ENCODE measurements at regions not wholly inside any gene's neighbourhood (a gene's known extent, or its start where the extent isn't known, plus 50 kb on each side); places are given as distances from the start of the nearest gene placed in this dataset.

DNA sequence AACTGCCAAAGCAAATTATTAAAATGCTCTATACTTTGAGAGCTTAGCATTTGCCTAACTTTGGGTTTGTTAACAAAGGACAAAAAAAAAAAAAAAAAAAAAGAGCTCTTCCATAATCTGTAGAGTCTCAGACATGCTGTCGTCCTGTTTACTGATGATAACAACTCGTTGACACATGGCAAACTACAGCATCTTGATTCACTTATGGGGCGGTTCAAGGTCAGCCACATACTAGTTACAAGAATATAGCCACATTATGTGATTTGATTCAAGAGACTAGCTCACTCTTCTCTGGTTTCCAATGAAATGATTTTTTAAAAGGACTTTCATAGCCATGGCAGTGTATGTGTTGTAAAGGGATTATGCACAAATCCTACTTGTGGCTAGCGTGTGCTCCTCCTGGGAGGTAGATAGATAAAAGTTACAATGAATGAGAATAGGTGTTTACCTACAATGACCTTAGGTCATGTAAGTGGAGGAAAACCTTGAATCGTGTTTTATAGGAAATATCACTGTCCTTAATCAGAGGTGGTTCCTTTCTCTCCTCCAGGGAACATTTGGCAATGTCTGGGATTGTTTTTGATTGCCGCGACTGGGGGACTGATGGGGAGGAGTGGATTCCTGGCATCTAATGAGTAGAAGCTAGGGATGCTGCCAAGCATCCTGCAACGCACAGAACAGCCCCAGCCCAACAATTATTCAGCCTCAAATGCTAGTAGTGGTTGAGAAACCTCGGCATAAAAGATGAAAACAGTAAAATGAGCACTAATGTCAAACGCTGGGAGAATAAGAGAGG is 969.2 kb upstream of the SLC35B3 start:
- WGBS, 2 experiments (ENCODE audit: insufficient coverage in 1 of 2, insufficient read length in 1 of 2): 75 to 92% methylated on average over 7 to 10 of the region's 10 CpGs
- no peaks in the 10 kb centered on the region for H3K36me3 ChIP-seq (ENCODE audit: control insufficient read depth, insufficient read depth, low read length)

DNA sequence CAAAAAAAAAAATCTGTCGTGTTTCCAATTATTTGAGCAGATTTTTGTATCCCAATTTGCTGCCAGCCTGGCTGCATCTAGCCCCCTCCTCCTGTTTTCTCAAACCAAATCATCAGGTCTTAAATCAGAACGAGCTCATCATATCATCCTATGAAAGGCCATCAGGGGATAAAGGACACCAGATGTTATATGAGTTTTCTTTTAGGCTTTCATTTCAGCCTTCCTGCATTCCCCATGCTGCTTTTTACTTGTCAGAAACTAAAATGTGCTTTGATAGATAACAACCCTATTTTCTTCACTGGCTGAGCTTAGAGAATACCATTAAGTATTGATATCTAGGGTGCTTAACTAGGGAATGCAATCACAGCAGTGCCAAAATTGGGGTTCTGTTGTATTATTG is 968.4 kb upstream of the SLC35B3 start:
- Histone ChIP-seq H3K4me1 (ENCODE audit: control insufficient read depth, insufficient read depth, low read length) (peaks cover 4% of the 10 kb centered on the region), H3K27me3 (ENCODE audit: control insufficient read depth, insufficient read depth, low read length, poor library complexity, severe bottlenecking) (no peaks in the 10 kb centered on the region), H3K36me3 (ENCODE audit: control insufficient read depth, insufficient read depth, low read length) (no peaks in the 10 kb centered on the region), H3K9ac (ENCODE audit: extremely low read depth, low read length, poor library complexity, severe bottlenecking) (no peak overlapping the region), H3K27ac (ENCODE audit: low read depth, low read length) (no peak overlapping the region), H3K4me3 (ENCODE audit: low read length) (no peak overlapping the region), H3K9me3 (ENCODE audit: control insufficient read depth, low read length) (no peaks in the 10 kb centered on the region)
- peaks cover 40% of the 10 kb centered on the region for H3K4me1 Mint-ChIP-seq
- no peak overlapping the region for H3K27ac Mint-ChIP-seq
- H3K36me3 Mint-ChIP-seq (ENCODE audit: low read depth): no peaks in the 10 kb centered on the region
- no peak for TF ChIP-seq CTCF (conservative IDR thresholded peaks at IDR 0.05)
- no peaks in the 10 kb centered on the region for H3K9me3 Mint-ChIP-seq
- H3K27me3 Mint-ChIP-seq (ENCODE audit: insufficient read depth): no peaks in the 10 kb centered on the region
- no peak for DNase-seq
- 78 to 90% methylated on average over 1 to 2 of the region's 2 CpGs for WGBS, 2 experiments (ENCODE audit: insufficient coverage in 1 of 2, insufficient read length in 1 of 2)
- H3K4me3 Mint-ChIP-seq: no peak overlapping the region

More for the DNA sequence above, 969.2 kb upstream of the SLC35B3 start:
- no peak overlapping the region for H3K4me3 ChIP-seq (ENCODE audit: low read length)
- H3K36me3 Mint-ChIP-seq (ENCODE audit: low read depth): no peaks in the 10 kb centered on the region
- no peak overlapping the region for H3K9ac ChIP-seq (ENCODE audit: extremely low read depth, low read length, poor library complexity, severe bottlenecking)
- H3K9me3 ChIP-seq (ENCODE audit: control insufficient read depth, low read length): no peaks in the 10 kb centered on the region
- TF ChIP-seq CTCF (conservative IDR thresholded peaks at IDR 0.05): no peak
- H3K4me1 Mint-ChIP-seq: peaks cover 43% of the 10 kb centered on the region
- H3K27me3 ChIP-seq (ENCODE audit: control insufficient read depth, insufficient read depth, low read length, poor library complexity, severe bottlenecking): no peaks in the 10 kb centered on the region
- peak overlapping the region; percentile 57 for H3K27ac Mint-ChIP-seq
- H3K27ac ChIP-seq (ENCODE audit: low read depth, low read length): no peak overlapping the region
- no peak for DNase-seq
- H3K4me3 Mint-ChIP-seq: no peak overlapping the region
- no peaks in the 10 kb centered on the region for H3K9me3 Mint-ChIP-seq
- H3K27me3 Mint-ChIP-seq (ENCODE audit: insufficient read depth): no peaks in the 10 kb centered on the region
- H3K4me1 ChIP-seq (ENCODE audit: control insufficient read depth, insufficient read depth, low read length): peaks cover 4% of the 10 kb centered on the region

DNA sequence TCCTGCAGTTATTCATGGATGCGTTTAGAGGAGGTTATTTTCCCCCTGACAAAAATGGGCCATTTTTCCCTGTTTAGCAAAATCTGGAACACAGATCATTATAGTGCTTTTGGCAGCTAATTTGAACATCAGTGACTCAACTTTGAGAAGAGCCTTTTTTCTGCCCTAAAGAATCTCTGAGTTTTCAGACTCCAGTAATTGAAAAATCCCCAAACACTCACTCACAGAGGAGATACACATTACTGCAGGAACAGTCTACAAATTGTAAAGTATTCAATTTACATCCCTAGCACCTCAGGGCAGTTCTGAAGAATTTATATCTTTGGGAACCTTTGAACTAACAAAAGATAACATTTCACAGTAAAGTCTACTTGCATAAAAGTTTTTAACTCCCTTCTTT is 966.6 kb upstream of the SLC35B3 start:
- H3K27ac Mint-ChIP-seq: no peak overlapping the region

More for the DNA sequence above, 966.6 kb upstream of the SLC35B3 start:
- DNase-seq: no peak
- Mint-ChIP-seq H3K9me3 (no peaks in the 10 kb centered on the region), H3K4me3 (no peak overlapping the region), H3K4me1 (peaks cover 50% of the 10 kb centered on the region), H3K27me3 (ENCODE audit: insufficient read depth) (no peaks in the 10 kb centered on the region), H3K36me3 (ENCODE audit: low read depth) (no peaks in the 10 kb centered on the region)
- TF ChIP-seq CTCF (conservative IDR thresholded peaks at IDR 0.05): no peak
- H3K4me3 ChIP-seq (ENCODE audit: low read length): no peak overlapping the region
- no peak overlapping the region for H3K27ac ChIP-seq (ENCODE audit: low read depth, low read length)
- peaks cover 8% of the 10 kb centered on the region for H3K4me1 ChIP-seq (ENCODE audit: control insufficient read depth, insufficient read depth, low read length)
- WGBS, 2 experiments (ENCODE audit: insufficient coverage in 1 of 2, insufficient read length in 1 of 2): 94 to 97% methylated on average over 1 of the region's 1 CpG
- no peaks in the 10 kb centered on the region for H3K9me3 ChIP-seq (ENCODE audit: control insufficient read depth, low read length)
- H3K36me3 ChIP-seq (ENCODE audit: control insufficient read depth, insufficient read depth, low read length): no peaks in the 10 kb centered on the region
- no peak overlapping the region for H3K9ac ChIP-seq (ENCODE audit: extremely low read depth, low read length, poor library complexity, severe bottlenecking)
- no peaks in the 10 kb centered on the region for H3K27me3 ChIP-seq (ENCODE audit: control insufficient read depth, insufficient read depth, low read length, poor library complexity, severe bottlenecking)

All from endodermal cell (in vitro differentiated cells).